K562 (cell line): ENCODE measurements at regions not wholly inside any gene's neighbourhood (a gene's known extent, or its start where the extent isn't known, plus 50 kb on each side); places are given as distances from the start of the nearest gene placed in this dataset.

Experiments used
- ATAC-seq: fragments of 200-7000 bp; cut with Tn5 transposase; 3 replicates; pipeline ENCODE4 v1.9.1; 2020; ENCODE audit warnings: moderate library complexity
- BruUV-seq: library from RNA; stranded (reverse); fragments of 400-500 nt; replicated peaks from 2 replicates; lab custom pipeline; 2021; lab: Mats Ljungman, UMichigan
- CTCF ChIA-PET: fragments of 300-600 bp; formaldehyde crosslinking; extraction: SDS; loops from one replicate; lab custom pipeline; 2021; ENCODE audit warnings: low intra/inter-chr PET ratio; lab: Yijun Ruan, JAX
- POLR2A ChIA-PET: fragments of 300-600, 350-650 bp; sonication (Branson Sonifier 250); formaldehyde crosslinking; extraction: SDS; loops from one replicate; lab custom pipeline; 2021; ENCODE audit warnings: antibody characterized with exemption, inconsistent platforms; lab: Yijun Ruan, JAX
- DNase-seq, 4 experiments: peaks; one replicate each; pipeline versions ENCODE4 v3.0.0 to v3.0.0-alpha.2; 2011 to 2018; ENCODE audit warnings: low spot score in 3 of 4, mixed read lengths in 3 of 4; ENCODE audit errors: extremely low read depth in 1 of 4
- FAIRE-seq: peaks from 2 replicates; lab custom pipeline; 2011; peaks lifted over from hg19 to GRCh38; lab: Jason Lieb, UNC
- H2AFZ ChIP-seq: 2 replicates; pipeline ENCODE4 v1.6.0; 2011; ENCODE audit warnings: low read depth, low read length, control low read depth, inconsistent platforms
- H3K27ac ChIP-seq: fragments of 200-600 bp; 3 replicates; pipeline ENCODE4 v1.8.0; 2011; ENCODE audit warnings: low read depth, mild to moderate bottlenecking, control low read depth, inconsistent platforms, low read length, moderate library complexity, mixed read lengths; ENCODE audit errors: extremely low read depth
- H3K27me3 ChIP-seq, 2 experiments: fragments of 300-600 bp in 1 of 2; 2 replicates in 1 of 2; 3 replicates in 1 of 2; pipeline versions ENCODE4 v1.6.0 to v1.8.0; 2011; ENCODE audit warnings: inconsistent platforms in 2 of 2, low read length in 2 of 2, mild to moderate bottlenecking in 1 of 2, mixed read lengths in 1 of 2, moderate library complexity in 1 of 2; ENCODE audit not compliant: control insufficient read depth in 2 of 2, insufficient read depth in 2 of 2
- H3K36me3 ChIP-seq: fragments of 300-600 bp; 3 replicates; pipeline ENCODE4 v1.8.0; 2011; ENCODE audit warnings: mild to moderate bottlenecking, low read length, inconsistent platforms; ENCODE audit not compliant: control insufficient read depth, insufficient read depth
- H3K4me1 ChIP-seq, 2 experiments: fragments of 200-600 bp in 1 of 2; replicated peaks in 1 of 2; 2 replicates in 1 of 2; 3 replicates in 1 of 2; pipeline versions ENCODE4 v1.5.1 to v1.8.0; 2011; ENCODE audit warnings: inconsistent platforms in 2 of 2, low read length in 2 of 2, mild to moderate bottlenecking in 1 of 2, mixed read lengths in 1 of 2, moderate library complexity in 1 of 2; ENCODE audit not compliant: control insufficient read depth in 2 of 2, insufficient read depth in 2 of 2
- H3K4me2 ChIP-seq: 2 replicates; pipeline ENCODE4 v1.6.1; 2011; ENCODE audit warnings: low read length, control low read depth, inconsistent platforms, mixed read lengths; ENCODE audit not compliant: insufficient read depth
- H3K4me3 ChIP-seq: fragments of 200-600 bp; sonication (generic), shearing (Covaris generic); 2 replicates; pipeline ENCODE4 v1.5.1; 2016; ENCODE audit warnings: control low read depth, inconsistent platforms
- H3K79me2 ChIP-seq: fragments of 200-600 bp; 3 replicates; pipeline ENCODE4 v1.8.0; 2011; ENCODE audit warnings: low read length, inconsistent platforms; ENCODE audit not compliant: control insufficient read depth, insufficient read depth
- H3K9ac ChIP-seq, 2 experiments: 2 replicates each; pipeline versions ENCODE4 v1.6.0 to v1.6.1; 2011; ENCODE audit warnings: low read depth in 2 of 2, low read length in 2 of 2, control low read depth in 1 of 2, inconsistent platforms in 1 of 2, mild to moderate bottlenecking in 1 of 2, mixed read lengths in 1 of 2; ENCODE audit not compliant: insufficient read depth in 1 of 2
- H3K9me1 ChIP-seq: one replicate; pipeline ENCODE4 v1.6.0; 2011; ENCODE audit warnings: inconsistent platforms, mild to moderate bottlenecking, low read length, moderate library complexity; ENCODE audit not compliant: control insufficient read depth, insufficient read depth
- H3K9me3 ChIP-seq: replicated peaks from 2 replicates; pipeline ENCODE4 v1.5.1; 2011; ENCODE audit warnings: low read depth, low read length, inconsistent platforms; ENCODE audit not compliant: control insufficient read depth, insufficient read depth
- H4K20me1 ChIP-seq: replicated peaks from 2 replicates; pipeline ENCODE4 v1.6.1; 2011; ENCODE audit warnings: low read length, inconsistent platforms, mixed read lengths; ENCODE audit not compliant: control insufficient read depth, insufficient read depth
- CHAMP1 ChIP-seq: fragments of 450-650 bp; IDR thresholded peaks from 2 replicates; pipeline ENCODE4 v1.6.1; 2016; ENCODE audit warnings: mild to moderate bottlenecking
- DNMT1 ChIP-seq: fragments of 450-650 bp; IDR thresholded peaks from 2 replicates; pipeline ENCODE4 v1.6.1; 2016; ENCODE audit warnings: antibody characterized with exemption, mild to moderate bottlenecking
- DPF2 ChIP-seq: fragments of 450-650 bp; IDR thresholded peaks from 2 replicates; pipeline ENCODE4 v1.6.1; 2016
- ELF1 ChIP-seq: fragments of 200-800 bp; sonication (Bioruptor generic); IDR thresholded peaks from 2 replicates; pipeline ENCODE4 v1.6.1; 2016; ENCODE audit warnings: missing genetic modification characterization, missing compliant biosample characterization
- HBP1 ChIP-seq: fragments of 450-650 bp; formaldehyde crosslinking; IDR thresholded peaks from 2 replicates; pipeline ENCODE4 v1.4.0; 2022; ENCODE audit warnings: missing genetic modification characterization
- HNRNPL ChIP-seq: fragments of 200-400 bp; formaldehyde crosslinking; IDR thresholded peaks from 2 replicates; pipeline ENCODE4 v1.6.1; 2017; ENCODE audit warnings: low read depth, mild to moderate bottlenecking, low read length
- IRF2 ChIP-seq: sonication (generic); formaldehyde crosslinking; IDR thresholded peaks from 2 replicates; pipeline ENCODE4 v1.8.1; 2022; ENCODE audit warnings: mild to moderate bottlenecking, missing genetic modification reagents
- MAFF ChIP-seq: IDR thresholded peaks from 2 replicates; pipeline ENCODE4 v1.6.1; 2012; ENCODE audit warnings: low read length, improper control_type of control experiment
- MCM2 ChIP-seq: fragments of 450-650 bp; IDR thresholded peaks from 2 replicates; pipeline ENCODE4 v1.6.1; 2017; ENCODE audit warnings: low read depth, mild to moderate bottlenecking
- RAD51 ChIP-seq: fragments of 450-650 bp; IDR thresholded peaks from 2 replicates; pipeline ENCODE4 v1.7.1; 2016; ENCODE audit warnings: low read depth, mild to moderate bottlenecking, borderline replicate concordance
- SREBF1 ChIP-seq: fragments of 150-350 bp; IDR thresholded peaks from 2 replicates; pipeline ENCODE4 v1.6.1; 2014; ENCODE audit warnings: antibody characterized with exemption, low read depth, low read length, borderline replicate concordance
- THRAP3 ChIP-seq: fragments of 450-650 bp; IDR thresholded peaks from 2 replicates; pipeline ENCODE4 v1.6.1; 2016; ENCODE audit warnings: mild to moderate bottlenecking, inconsistent platforms, borderline replicate concordance
- ZFP91 ChIP-seq: sonication (generic); formaldehyde crosslinking; IDR thresholded peaks from 2 replicates; pipeline ENCODE4 v1.8.0; 2022; ENCODE audit warnings: mild to moderate bottlenecking, missing genetic modification reagents
- ZNF12 ChIP-seq: sonication (generic); formaldehyde crosslinking; IDR thresholded peaks from 2 replicates; pipeline ENCODE4 v1.4.0; 2020; ENCODE audit warnings: mild to moderate bottlenecking, missing genetic modification reagents
- ZNF146 ChIP-seq: IDR thresholded peaks from one replicate; pipeline ENCODE4 v1.6.1; 2018; ENCODE audit warnings: missing compliant biosample characterization; ENCODE audit not compliant: unreplicated experiment
- ZNF764 ChIP-seq: fragments of 250-450 bp; sonication (Bioruptor Pico); IDR thresholded peaks from 2 replicates; pipeline ENCODE4 v1.4.0; 2020; ENCODE audit warnings: low read depth, mild to moderate bottlenecking, moderate library complexity
- WGBS: fragments of 100-300 bp; shearing (Covaris generic); methylation state at CpG from one replicate; pipeline ENCODE4 v1.1.6; 2016; ENCODE audit warnings: low coverage, mixed read lengths; ENCODE audit not compliant: insufficient coverage; ENCODE audit errors: missing lambda C conversion rate; 5-methylcytosine and 5-hydroxymethylcytosine counted together
- in situ Hi-C: fragments of 300-500 bp; cut with MboI; formaldehyde crosslinking; loops from 4 replicates; pipeline ENCODE4 v1.15.0; 2018; ENCODE audit warnings: inconsistent platforms, mixed read lengths
- intact Hi-C: fragments of 100-400 bp; cut with micrococcal nuclease; formaldehyde crosslinking; loops from 2 replicates; pipeline ENCODE4 v1.14.2; 2022
- TF ChIP-seq, protein P1 (sequence below): sonication (generic); formaldehyde crosslinking; IDR thresholded peaks from 2 replicates; pipeline ENCODE4 v1.8.0; 2023; ENCODE audit warnings: mild to moderate bottlenecking, missing genetic modification reagents

DNA sequence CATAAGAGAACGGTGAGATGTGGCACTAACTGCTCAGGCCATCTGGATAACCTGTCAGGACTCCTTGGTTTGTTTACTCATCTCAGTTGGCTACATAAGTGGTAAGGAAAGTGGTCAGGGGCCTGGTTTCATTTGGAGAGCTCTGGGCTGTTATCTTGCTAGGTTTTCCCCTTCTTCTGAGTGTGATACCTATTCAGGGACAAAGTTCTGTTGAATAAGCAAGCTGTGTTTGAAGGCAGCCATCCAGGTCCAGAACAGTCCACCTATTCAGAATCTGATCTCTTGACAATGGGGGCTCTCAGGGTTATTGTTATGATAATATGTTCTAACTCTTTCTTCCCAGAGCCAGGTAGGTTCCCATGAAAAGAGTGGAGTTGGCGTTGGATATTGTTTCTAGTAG is 194.9 kb downstream of the PAH start:
- H3K9me3 ChIP-seq: no peaks in the 10 kb centered on the region
- no peak overlapping the region for H3K4me3 ChIP-seq
- no peak overlapping the region for H3K27ac ChIP-seq
- intact Hi-C loops: no loop called here
- WGBS: 0% methylated on average over 2 of the region's 2 CpGs
- in situ Hi-C loops: no loop called here
- ChIA-PET CTCF (no interaction called here), POLR2A (interaction anchor here (0.7 kb wide), 1 partner anchor 257 kb away, joined by 3 read pairs; no protein-coding TSS in a partner anchor)
- no peak for FAIRE-seq
- H3K4me1 ChIP-seq: no peaks in the 10 kb centered on the region
- no peak overlapping the region for H3K9ac ChIP-seq
- no peaks in the 10 kb centered on the region for H4K20me1 ChIP-seq
- no peak for ATAC-seq
- no peak overlapping the region for H3K4me2 ChIP-seq
- no peaks in the 10 kb centered on the region for H3K79me2 ChIP-seq
- no peaks in the 10 kb centered on the region for H3K27me3 ChIP-seq
- H3K36me3 ChIP-seq: no peaks in the 10 kb centered on the region
- no TSS peak for BruUV-seq
- H3K9me1 ChIP-seq: no peaks in the 10 kb centered on the region
- no peak for DNase-seq
- TF ChIP-seq ZNF12 (CRISPR knock-in tag) (no peak), ZFP91 (CRISPR knock-in tag) (no peak), DPF2 (no peak), MAFF (no peak), IRF2 (CRISPR knock-in tag) (no peak), ZNF146 (CRISPR knock-in tag) (no peak), RAD51 (no peak), MCM2 (no peak), ZNF764 (no peak), SREBF1 (no peak), THRAP3 (no peak), CHAMP1 (no peak), HBP1 (CRISPR knock-in tag) (no peak), ELF1 (no peak), HNRNPL (no peak), DNMT1 (no peak)
- TF ChIP-seq, protein P1, sequence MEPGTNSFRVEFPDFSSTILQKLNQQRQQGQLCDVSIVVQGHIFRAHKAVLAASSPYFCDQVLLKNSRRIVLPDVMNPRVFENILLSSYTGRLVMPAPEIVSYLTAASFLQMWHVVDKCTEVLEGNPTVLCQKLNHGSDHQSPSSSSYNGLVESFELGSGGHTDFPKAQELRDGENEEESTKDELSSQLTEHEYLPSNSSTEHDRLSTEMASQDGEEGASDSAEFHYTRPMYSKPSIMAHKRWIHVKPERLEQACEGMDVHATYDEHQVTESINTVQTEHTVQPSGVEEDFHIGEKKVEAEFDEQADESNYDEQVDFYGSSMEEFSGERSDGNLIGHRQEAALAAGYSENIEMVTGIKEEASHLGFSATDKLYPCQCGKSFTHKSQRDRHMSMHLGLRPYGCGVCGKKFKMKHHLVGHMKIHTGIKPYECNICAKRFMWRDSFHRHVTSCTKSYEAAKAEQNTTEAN (CRISPR knock-in tag): no peak
- TF ChIP-seq, all 486 proteins: peak for 0
- no peak overlapping the region for H2AFZ ChIP-seq
